ENCODE measurements at regions not wholly inside any gene's neighbourhood (a gene's known extent, or its start where the extent isn't known, plus 50 kb on each side); places are given as distances from the start of the nearest gene placed in this dataset.

GRCh38 chr18:28281400-28281799 lies 104.5 kb upstream of the CDH2 start:
- TF ChIP-seq CTCF (IDR thresholded peaks at IDR 0.05) (no peak), POLR2A (IDR thresholded peaks at IDR 0.05) (no peak)

Measured in body of pancreas (tissue), 4 donors.